ENCODE measurements at regions not wholly inside any gene's neighbourhood (a gene's known extent, or its start where the extent isn't known, plus 50 kb on each side); places are given as distances from the start of the nearest gene placed in this dataset.
"Not testable (repeated sequence)": the region's sequence is repeated elsewhere in the genome, so short reads cannot be mapped to it uniquely, and the experiment has no call there.

DNA sequence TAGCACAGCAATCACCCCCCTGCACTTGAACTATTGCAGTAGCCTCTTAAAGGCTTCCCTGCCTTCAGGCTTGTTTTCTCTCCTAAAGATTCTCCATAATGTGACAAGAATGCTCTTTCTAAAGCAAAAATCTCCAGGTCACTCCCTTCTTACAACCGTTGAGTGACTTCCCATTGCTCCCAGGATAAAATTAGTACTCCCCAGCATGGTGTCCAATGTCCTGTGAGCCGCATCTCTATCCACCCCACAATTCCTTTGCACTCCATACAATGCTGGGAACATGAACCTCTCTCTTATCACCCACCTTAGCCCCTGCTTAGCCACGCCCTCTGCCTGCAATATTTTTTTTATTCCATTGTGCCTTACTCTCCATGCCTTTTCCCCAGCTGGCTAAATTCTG lies 85.7 kb upstream of the SHISA3 start (continued):
- TF ChIP-seq, protein P1, sequence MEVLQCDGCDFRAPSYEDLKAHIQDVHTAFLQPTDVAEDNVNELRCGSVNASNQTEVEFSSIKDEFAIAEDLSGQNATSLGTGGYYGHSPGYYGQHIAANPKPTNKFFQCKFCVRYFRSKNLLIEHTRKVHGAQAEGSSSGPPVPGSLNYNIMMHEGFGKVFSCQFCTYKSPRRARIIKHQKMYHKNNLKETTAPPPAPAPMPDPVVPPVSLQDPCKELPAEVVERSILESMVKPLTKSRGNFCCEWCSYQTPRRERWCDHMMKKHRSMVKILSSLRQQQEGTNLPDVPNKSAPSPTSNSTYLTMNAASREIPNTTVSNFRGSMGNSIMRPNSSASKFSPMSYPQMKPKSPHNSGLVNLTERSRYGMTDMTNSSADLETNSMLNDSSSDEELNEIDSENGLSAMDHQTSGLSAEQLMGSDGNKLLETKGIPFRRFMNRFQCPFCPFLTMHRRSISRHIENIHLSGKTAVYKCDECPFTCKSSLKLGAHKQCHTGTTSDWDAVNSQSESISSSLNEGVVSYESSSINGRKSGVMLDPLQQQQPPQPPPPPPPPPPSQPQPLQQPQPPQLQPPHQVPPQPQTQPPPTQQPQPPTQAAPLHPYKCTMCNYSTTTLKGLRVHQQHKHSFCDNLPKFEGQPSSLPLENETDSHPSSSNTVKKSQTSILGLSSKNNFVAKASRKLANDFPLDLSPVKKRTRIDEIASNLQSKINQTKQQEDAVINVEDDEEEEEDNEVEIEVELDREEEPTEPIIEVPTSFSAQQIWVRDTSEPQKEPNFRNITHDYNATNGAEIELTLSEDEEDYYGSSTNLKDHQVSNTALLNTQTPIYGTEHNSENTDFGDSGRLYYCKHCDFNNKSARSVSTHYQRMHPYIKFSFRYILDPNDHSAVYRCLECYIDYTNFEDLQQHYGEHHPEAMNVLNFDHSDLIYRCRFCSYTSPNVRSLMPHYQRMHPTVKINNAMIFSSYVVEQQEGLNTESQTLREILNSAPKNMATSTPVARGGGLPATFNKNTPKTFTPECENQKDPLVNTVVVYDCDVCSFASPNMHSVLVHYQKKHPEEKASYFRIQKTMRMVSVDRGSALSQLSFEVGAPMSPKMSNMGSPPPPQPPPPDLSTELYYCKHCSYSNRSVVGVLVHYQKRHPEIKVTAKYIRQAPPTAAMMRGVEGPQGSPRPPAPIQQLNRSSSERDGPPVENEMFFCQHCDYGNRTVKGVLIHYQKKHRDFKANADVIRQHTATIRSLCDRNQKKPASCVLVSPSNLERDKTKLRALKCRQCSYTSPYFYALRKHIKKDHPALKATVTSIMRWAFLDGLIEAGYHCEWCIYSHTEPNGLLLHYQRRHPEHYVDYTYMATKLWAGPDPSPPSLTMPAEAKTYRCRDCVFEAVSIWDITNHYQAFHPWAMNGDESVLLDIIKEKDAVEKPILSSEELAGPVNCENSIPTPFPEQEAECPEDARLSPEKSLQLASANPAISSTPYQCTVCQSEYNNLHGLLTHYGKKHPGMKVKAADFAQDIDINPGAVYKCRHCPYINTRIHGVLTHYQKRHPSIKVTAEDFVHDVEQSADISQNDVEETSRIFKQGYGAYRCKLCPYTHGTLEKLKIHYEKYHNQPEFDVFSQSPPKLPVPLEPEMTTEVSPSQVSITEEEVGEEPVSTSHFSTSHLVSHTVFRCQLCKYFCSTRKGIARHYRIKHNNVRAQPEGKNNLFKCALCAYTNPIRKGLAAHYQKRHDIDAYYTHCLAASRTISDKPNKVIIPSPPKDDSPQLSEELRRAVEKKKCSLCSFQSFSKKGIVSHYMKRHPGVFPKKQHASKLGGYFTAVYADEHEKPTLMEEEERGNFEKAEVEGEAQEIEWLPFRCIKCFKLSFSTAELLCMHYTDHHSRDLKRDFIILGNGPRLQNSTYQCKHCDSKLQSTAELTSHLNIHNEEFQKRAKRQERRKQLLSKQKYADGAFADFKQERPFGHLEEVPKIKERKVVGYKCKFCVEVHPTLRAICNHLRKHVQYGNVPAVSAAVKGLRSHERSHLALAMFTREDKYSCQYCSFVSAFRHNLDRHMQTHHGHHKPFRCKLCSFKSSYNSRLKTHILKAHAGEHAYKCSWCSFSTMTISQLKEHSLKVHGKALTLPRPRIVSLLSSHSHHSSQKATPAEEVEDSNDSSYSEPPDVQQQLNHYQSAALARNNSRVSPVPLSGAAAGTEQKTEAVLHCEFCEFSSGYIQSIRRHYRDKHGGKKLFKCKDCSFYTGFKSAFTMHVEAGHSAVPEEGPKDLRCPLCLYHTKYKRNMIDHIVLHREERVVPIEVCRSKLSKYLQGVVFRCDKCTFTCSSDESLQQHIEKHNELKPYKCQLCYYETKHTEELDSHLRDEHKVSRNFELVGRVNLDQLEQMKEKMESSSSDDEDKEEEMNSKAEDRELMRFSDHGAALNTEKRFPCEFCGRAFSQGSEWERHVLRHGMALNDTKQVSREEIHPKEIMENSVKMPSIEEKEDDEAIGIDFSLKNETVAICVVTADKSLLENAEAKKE (CRISPR knock-in tag; IDR thresholded peaks at IDR 0.05): no peak

DNA sequence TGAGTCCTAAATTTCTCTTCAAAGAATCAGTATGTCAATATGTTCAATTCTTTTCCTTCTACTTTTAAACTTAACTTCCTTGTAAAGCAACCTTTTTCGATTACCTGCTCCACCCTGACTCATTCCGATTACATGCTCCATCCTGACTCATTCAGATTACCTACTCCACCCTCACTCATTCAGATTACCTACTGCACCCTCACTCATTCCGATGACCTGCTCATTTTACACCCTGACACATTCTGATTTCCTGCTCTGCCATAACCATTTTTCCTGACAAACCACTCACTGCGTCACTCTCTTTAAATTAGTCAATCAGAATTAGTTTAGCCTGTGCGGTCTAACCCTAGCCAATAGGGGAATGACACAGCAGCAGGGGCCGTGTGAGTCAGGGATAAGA lies 83.9 kb upstream of the SHISA3 start:
- not testable (repeated sequence) for ATAC-seq; H3K9me2 ChIP-seq (ENCODE audit: insufficient read depth); DNase-seq (ENCODE audit: low spot score); H2AFZ ChIP-seq; H3K79me2 ChIP-seq (replicated peaks; ENCODE audit: insufficient read depth); H3K4me3 Mint-ChIP-seq; H3K36me3 ChIP-seq (ENCODE audit: insufficient read depth); H3K4me3 ChIP-seq; H3K4me2 ChIP-seq; H3F3A ChIP-seq (replicated peaks; ENCODE audit: low read depth); H3K27ac ChIP-seq (ENCODE audit: low read depth); H3K27ac Mint-ChIP-seq; H4K20me1 ChIP-seq (replicated peaks; ENCODE audit: insufficient read depth); H3K27me3 Mint-ChIP-seq (ENCODE audit: insufficient read depth, low read depth, poor library complexity); H3K27me3 ChIP-seq (ENCODE audit: insufficient read depth)
- peaks cover 20% of the 10 kb centered on the region for H3K36me3 Mint-ChIP-seq (ENCODE audit: low read depth)
- peaks cover 39% of the 10 kb centered on the region for H3K4me1 ChIP-seq (ENCODE audit: insufficient read depth)
- H3K9me3 Mint-ChIP-seq: peaks cover 19% of the 10 kb centered on the region
- peaks cover 36% of the 10 kb centered on the region for H3K4me1 Mint-ChIP-seq

DNA sequence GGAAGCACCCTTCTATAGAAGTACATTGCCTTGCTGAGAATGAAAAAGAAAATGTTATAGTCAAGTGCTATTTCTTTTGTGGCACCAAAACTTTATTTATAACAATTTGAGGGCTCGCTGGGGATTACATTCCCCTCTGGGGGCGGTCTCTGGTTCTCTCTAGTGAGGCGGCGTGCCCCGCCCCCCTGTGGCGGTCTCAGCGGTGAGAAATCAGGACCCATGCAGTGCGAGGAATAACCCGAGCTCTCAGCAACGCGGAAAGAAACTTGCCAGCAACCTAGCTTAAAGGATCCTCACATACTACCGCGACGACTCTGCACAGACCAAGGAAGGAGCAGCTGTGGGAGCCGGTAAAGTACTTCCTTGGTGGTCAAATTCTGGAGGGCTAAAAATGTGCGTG lies 83.4 kb upstream of the SHISA3 start:
- ATAC-seq: no peak

More for the DNA sequence above, 83.4 kb upstream of the SHISA3 start:
- Mint-ChIP-seq H3K27ac (no peak overlapping the region), H3K4me3 (no peak overlapping the region), H3K4me1 (peaks cover 41% of the 10 kb centered on the region), H3K36me3 (ENCODE audit: low read depth) (peaks cover 20% of the 10 kb centered on the region), H3K27me3 (ENCODE audit: insufficient read depth, low read depth, poor library complexity) (peaks cover 3% of the 10 kb centered on the region), H3K9me3 (peaks cover 19% of the 10 kb centered on the region)
- no peaks in the 10 kb centered on the region for H3K79me2 ChIP-seq (replicated peaks; ENCODE audit: insufficient read depth)
- no peak overlapping the region for H3K27ac ChIP-seq (ENCODE audit: low read depth)
- H3F3A ChIP-seq (replicated peaks; ENCODE audit: low read depth): no peaks in the 10 kb centered on the region
- peaks cover 3% of the 10 kb centered on the region; the same call in 1 of the 2 replicates for H3K36me3 ChIP-seq (ENCODE audit: insufficient read depth)
- TF ChIP-seq, protein P2, sequence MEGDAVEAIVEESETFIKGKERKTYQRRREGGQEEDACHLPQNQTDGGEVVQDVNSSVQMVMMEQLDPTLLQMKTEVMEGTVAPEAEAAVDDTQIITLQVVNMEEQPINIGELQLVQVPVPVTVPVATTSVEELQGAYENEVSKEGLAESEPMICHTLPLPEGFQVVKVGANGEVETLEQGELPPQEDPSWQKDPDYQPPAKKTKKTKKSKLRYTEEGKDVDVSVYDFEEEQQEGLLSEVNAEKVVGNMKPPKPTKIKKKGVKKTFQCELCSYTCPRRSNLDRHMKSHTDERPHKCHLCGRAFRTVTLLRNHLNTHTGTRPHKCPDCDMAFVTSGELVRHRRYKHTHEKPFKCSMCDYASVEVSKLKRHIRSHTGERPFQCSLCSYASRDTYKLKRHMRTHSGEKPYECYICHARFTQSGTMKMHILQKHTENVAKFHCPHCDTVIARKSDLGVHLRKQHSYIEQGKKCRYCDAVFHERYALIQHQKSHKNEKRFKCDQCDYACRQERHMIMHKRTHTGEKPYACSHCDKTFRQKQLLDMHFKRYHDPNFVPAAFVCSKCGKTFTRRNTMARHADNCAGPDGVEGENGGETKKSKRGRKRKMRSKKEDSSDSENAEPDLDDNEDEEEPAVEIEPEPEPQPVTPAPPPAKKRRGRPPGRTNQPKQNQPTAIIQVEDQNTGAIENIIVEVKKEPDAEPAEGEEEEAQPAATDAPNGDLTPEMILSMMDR (conservative IDR thresholded peaks at IDR 0.05; ENCODE audit: low read depth in 2 of 2): peak in 1 of 2 experiments; percentile 31; a peak in 2 of 4 replicates
- TF ChIP-seq CREB1 (CRISPR knock-in tag; IDR thresholded peaks at IDR 0.05; ENCODE audit: low read depth): no peak
- TF ChIP-seq, protein P3, sequence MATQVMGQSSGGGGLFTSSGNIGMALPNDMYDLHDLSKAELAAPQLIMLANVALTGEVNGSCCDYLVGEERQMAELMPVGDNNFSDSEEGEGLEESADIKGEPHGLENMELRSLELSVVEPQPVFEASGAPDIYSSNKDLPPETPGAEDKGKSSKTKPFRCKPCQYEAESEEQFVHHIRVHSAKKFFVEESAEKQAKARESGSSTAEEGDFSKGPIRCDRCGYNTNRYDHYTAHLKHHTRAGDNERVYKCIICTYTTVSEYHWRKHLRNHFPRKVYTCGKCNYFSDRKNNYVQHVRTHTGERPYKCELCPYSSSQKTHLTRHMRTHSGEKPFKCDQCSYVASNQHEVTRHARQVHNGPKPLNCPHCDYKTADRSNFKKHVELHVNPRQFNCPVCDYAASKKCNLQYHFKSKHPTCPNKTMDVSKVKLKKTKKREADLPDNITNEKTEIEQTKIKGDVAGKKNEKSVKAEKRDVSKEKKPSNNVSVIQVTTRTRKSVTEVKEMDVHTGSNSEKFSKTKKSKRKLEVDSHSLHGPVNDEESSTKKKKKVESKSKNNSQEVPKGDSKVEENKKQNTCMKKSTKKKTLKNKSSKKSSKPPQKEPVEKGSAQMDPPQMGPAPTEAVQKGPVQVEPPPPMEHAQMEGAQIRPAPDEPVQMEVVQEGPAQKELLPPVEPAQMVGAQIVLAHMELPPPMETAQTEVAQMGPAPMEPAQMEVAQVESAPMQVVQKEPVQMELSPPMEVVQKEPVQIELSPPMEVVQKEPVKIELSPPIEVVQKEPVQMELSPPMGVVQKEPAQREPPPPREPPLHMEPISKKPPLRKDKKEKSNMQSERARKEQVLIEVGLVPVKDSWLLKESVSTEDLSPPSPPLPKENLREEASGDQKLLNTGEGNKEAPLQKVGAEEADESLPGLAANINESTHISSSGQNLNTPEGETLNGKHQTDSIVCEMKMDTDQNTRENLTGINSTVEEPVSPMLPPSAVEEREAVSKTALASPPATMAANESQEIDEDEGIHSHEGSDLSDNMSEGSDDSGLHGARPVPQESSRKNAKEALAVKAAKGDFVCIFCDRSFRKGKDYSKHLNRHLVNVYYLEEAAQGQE (IDR thresholded peaks at IDR 0.05; ENCODE audit: unreplicated experiment): no peak
- no peak overlapping the region for H2AFZ ChIP-seq
- H3K4me2 ChIP-seq: no peak overlapping the region
- no peaks in the 10 kb centered on the region for H3K27me3 ChIP-seq (ENCODE audit: insufficient read depth)
- no peak for DNase-seq (ENCODE audit: low spot score)
- H3K9me2 ChIP-seq (ENCODE audit: insufficient read depth): peaks cover 7% of the 10 kb centered on the region; the same call in 1 of the 2 replicates
- H3K4me3 ChIP-seq: no peak overlapping the region
- peaks cover 39% of the 10 kb centered on the region for H3K4me1 ChIP-seq (ENCODE audit: insufficient read depth)
- no peaks in the 10 kb centered on the region for H4K20me1 ChIP-seq (replicated peaks; ENCODE audit: insufficient read depth)

Measured in GM23338 (cell line).